ENCODE measurements at regions not wholly inside any gene's neighbourhood (a gene's known extent, or its start where the extent isn't known, plus 50 kb on each side); places are given as distances from the start of the nearest gene placed in this dataset.
A peak's percentile ranks its signal among the peaks of the same experiment; 100 is the strongest.

GRCh38 chr20:19016140-19016497 lies 196.3 kb upstream of the SLC24A3 start:
- no peak overlapping the region for H3K4me3 Mint-ChIP-seq
- peaks cover 4% of the 10 kb centered on the region for H3K4me1 Mint-ChIP-seq (ENCODE audit: unreplicated experiment)
- no peaks in the 10 kb centered on the region for H3K27me3 Mint-ChIP-seq
- no peaks in the 10 kb centered on the region for H3K36me3 Mint-ChIP-seq
- H3K9me3 Mint-ChIP-seq, result no peaks in the 10 kb centered on the region
- H3K27ac Mint-ChIP-seq, result no peak overlapping the region
- DNase-seq (ENCODE audit: extremely low spot score, unreplicated experiment), result peak; percentile 37
- TF ChIP-seq CTCF (conservative IDR thresholded peaks at IDR 0.05), result no peak

- Mint-ChIP-seq H3K4me1 (ENCODE audit: unreplicated experiment) (peaks cover 4% of the 10 kb centered on the region), H3K9me3 (no peaks in the 10 kb centered on the region), H3K4me3 (no peak overlapping the region), H3K27ac (no peak overlapping the region), H3K27me3 (no peaks in the 10 kb centered on the region), H3K36me3 (no peaks in the 10 kb centered on the region)
- peak; percentile 42 for DNase-seq (ENCODE audit: extremely low spot score, unreplicated experiment)
- TF ChIP-seq CTCF (conservative IDR thresholded peaks at IDR 0.05), result no peak
Measured at GRCh38 chr20:19017104-19017690, 195.2 kb upstream of the SLC24A3 start.

GRCh38 chr20:19018881-19019280 lies 193.6 kb upstream of the SLC24A3 start:
- Mint-ChIP-seq H3K4me3 (no peak overlapping the region), H3K36me3 (no peaks in the 10 kb centered on the region), H3K27me3 (no peaks in the 10 kb centered on the region), H3K27ac (peak overlapping the region; percentile 13), H3K4me1 (ENCODE audit: unreplicated experiment) (peaks cover 4% of the 10 kb centered on the region), H3K9me3 (no peaks in the 10 kb centered on the region)
- TF ChIP-seq CTCF (conservative IDR thresholded peaks at IDR 0.05), result no peak
- no peak for DNase-seq (ENCODE audit: extremely low spot score, unreplicated experiment)

GRCh38 chr20:19019734-19020364 lies 192.6 kb upstream of the SLC24A3 start:
- no peak for TF ChIP-seq CTCF (conservative IDR thresholded peaks at IDR 0.05)
- Mint-ChIP-seq H3K27ac (peak overlapping the region; percentile 15), H3K9me3 (no peaks in the 10 kb centered on the region)

GRCh38 chr20:19021406-19022117 lies 190.9 kb upstream of the SLC24A3 start:
- DNase-seq (ENCODE audit: extremely low spot score, unreplicated experiment), result no peak
- no peaks in the 10 kb centered on the region for H3K9me3 Mint-ChIP-seq
- no peak overlapping the region for H3K4me3 Mint-ChIP-seq
- H3K27me3 Mint-ChIP-seq, result no peaks in the 10 kb centered on the region
- no peaks in the 10 kb centered on the region for H3K36me3 Mint-ChIP-seq
- peaks cover 12% of the 10 kb centered on the region for H3K4me1 Mint-ChIP-seq (ENCODE audit: unreplicated experiment)
- H3K27ac Mint-ChIP-seq, result no peak overlapping the region
- no peak for TF ChIP-seq CTCF (conservative IDR thresholded peaks at IDR 0.05)

More at GRCh38 chr20:19019734-19020364, 192.6 kb upstream of the SLC24A3 start:
- H3K27me3 Mint-ChIP-seq, result no peaks in the 10 kb centered on the region
- DNase-seq (ENCODE audit: extremely low spot score, unreplicated experiment), result no peak
- peaks cover 8% of the 10 kb centered on the region for H3K4me1 Mint-ChIP-seq (ENCODE audit: unreplicated experiment)
- no peak overlapping the region for H3K4me3 Mint-ChIP-seq
- H3K36me3 Mint-ChIP-seq, result no peaks in the 10 kb centered on the region
